HG02852 (cell line): ENCODE measurements at regions not wholly inside any gene's neighbourhood (a gene's known extent, or its start where the extent isn't known, plus 50 kb on each side); places are given as distances from the start of the nearest gene placed in this dataset.

ENCODE experiments used
- ATAC-seq: cut with Tn5 transposase; IDR thresholded peaks from one replicate; pipeline ENCODE4 v1.9.1; 2021; ENCODE audit warnings: mild to moderate bottlenecking, moderate library complexity; ENCODE audit not compliant: unreplicated experiment

- no peak for ATAC-seq
Measured at GRCh38 chr14:85439696-85440328, 90.1 kb upstream of the FLRT2 start.

GRCh38 chr14:85441909-85442643, 87.9 kb upstream of the FLRT2 start:
- ATAC-seq: no peak

- no peak for ATAC-seq
Measured at GRCh38 chr14:85442996-85443395, 86.9 kb upstream of the FLRT2 start.

GRCh38 chr14:85444635-85445034, 85.3 kb upstream of the FLRT2 start:
- no peak for ATAC-seq

GRCh38 chr14:85445151-85445795, 84.7 kb upstream of the FLRT2 start:
- ATAC-seq: no peak

GRCh38 chr14:85447883-85448282, 82.1 kb upstream of the FLRT2 start:
- no peak for ATAC-seq

- no peak for ATAC-seq
Measured at GRCh38 chr14:85451421-85451820, 78.5 kb upstream of the FLRT2 start.

- no peak for ATAC-seq
Measured at GRCh38 chr14:85453401-85454225, 76.3 kb upstream of the FLRT2 start.

GRCh38 chr14:85454226-85454813, 75.6 kb upstream of the FLRT2 start:
- no peak for ATAC-seq

GRCh38 chr14:85459361-85460000, 70.5 kb upstream of the FLRT2 start:
- no peak for ATAC-seq

GRCh38 chr14:85461432-85462133, 68.4 kb upstream of the FLRT2 start:
- ATAC-seq: no peak

GRCh38 chr14:85463512-85463911, 66.4 kb upstream of the FLRT2 start:
- no peak for ATAC-seq

GRCh38 chr14:85464135-85464895, 65.6 kb upstream of the FLRT2 start:
- no peak for ATAC-seq

GRCh38 chr14:85466678-85467077, 63.3 kb upstream of the FLRT2 start:
- ATAC-seq: no peak

GRCh38 chr14:85468816-85469215, 61.1 kb upstream of the FLRT2 start:
- ATAC-seq: no peak

- no peak for ATAC-seq
Measured at GRCh38 chr14:85471156-85471555, 58.8 kb upstream of the FLRT2 start.

- ATAC-seq: no peak
Measured at GRCh38 chr14:85471744-85472143, 58.2 kb upstream of the FLRT2 start.

- ATAC-seq: no peak
Measured at GRCh38 chr14:85474431-85474830, 55.5 kb upstream of the FLRT2 start.

- ATAC-seq: no peak
Measured at GRCh38 chr14:85475113-85475512, 54.8 kb upstream of the FLRT2 start.
